GM12878 (cell line): ENCODE measurements at regions not wholly inside any gene's neighbourhood (a gene's known extent, or its start where the extent isn't known, plus 50 kb on each side); places are given as distances from the start of the nearest gene placed in this dataset.

Source experiments
- ATAC-seq: fragments of 200-7000 bp; cut with Tn5 transposase; 3 replicates; pipeline ENCODE4 v1.9.1; 2020; ENCODE audit warnings: mild to moderate bottlenecking, moderate library complexity
- BruUV-seq: library from RNA; stranded (reverse); fragments of 400-500 nt; replicated peaks from 2 replicates; lab custom pipeline; 2021; lab: Mats Ljungman, UMichigan
- CTCF ChIA-PET: fragments of 300-600 bp; sonication (Branson Sonifier 250); formaldehyde crosslinking; extraction: SDS; loops from one replicate; lab custom pipeline; 2021; ENCODE audit warnings: inconsistent platforms; lab: Yijun Ruan, JAX
- POLR2A ChIA-PET: fragments of 350-600 bp; formaldehyde crosslinking; extraction: SDS; loops from one replicate; lab custom pipeline; 2021; ENCODE audit warnings: inconsistent platforms; lab: Charles Lee
- RAD21 ChIA-PET: fragments of 300-600 bp; sonication (Branson Sonifier 250); formaldehyde crosslinking; loops from one replicate; lab custom pipeline; 2023; ENCODE audit warnings: antibody characterized with exemption; ENCODE audit not compliant: unreplicated experiment; lab: Charles Lee
- SMC1A ChIA-PET: fragments of 300-600 bp; sonication (Branson Sonifier 250); formaldehyde crosslinking; loops from one replicate; lab custom pipeline; 2023; ENCODE audit not compliant: unreplicated experiment, uncharacterized antibody; lab: Charles Lee
- DNase-seq: peaks from one replicate; pipeline ENCODE4 v3.0.0-alpha.2; 2011; ENCODE audit warnings: low read depth, low spot score
- FAIRE-seq: peaks from 3 replicates; lab custom pipeline; 2011; peaks lifted over from hg19 to GRCh38; lab: Jason Lieb, UNC
- H2AFZ ChIP-seq: 2 replicates; pipeline ENCODE4 v1.6.0; 2011; ENCODE audit warnings: low read depth, low read length, control low read depth; ENCODE audit not compliant: control insufficient read depth
- H3K27ac ChIP-seq: 2 replicates; pipeline ENCODE4 v1.5.1; 2011; ENCODE audit warnings: control low read depth; ENCODE audit not compliant: control insufficient read depth, insufficient read depth
- H3K27me3 ChIP-seq, 2 experiments: replicated peaks in 1 of 2; 2 replicates each; pipeline versions ENCODE4 v1.6.0 to v1.6.1; 2011; ENCODE audit warnings: low read length in 1 of 2; ENCODE audit not compliant: control insufficient read depth in 2 of 2, insufficient read depth in 2 of 2
- H3K36me3 ChIP-seq, 2 experiments: 2 replicates each; pipeline ENCODE4 v1.5.1; 2011; ENCODE audit warnings: low read length in 1 of 2; ENCODE audit not compliant: control insufficient read depth in 2 of 2, insufficient read depth in 2 of 2
- H3K4me1 ChIP-seq: 2 replicates; pipeline ENCODE4 v1.6.1; 2011; ENCODE audit warnings: mild to moderate bottlenecking, low read length, moderate library complexity, mixed read lengths; ENCODE audit not compliant: control insufficient read depth, insufficient read depth
- H3K4me2 ChIP-seq: 2 replicates; pipeline ENCODE4 v1.6.0; 2011; ENCODE audit warnings: control low read depth; ENCODE audit not compliant: control insufficient read depth, insufficient read depth
- H3K4me3 ChIP-seq: fragments of 200-600 bp; sonication (generic); 2 replicates; pipeline ENCODE4 v1.5.1; 2016
- H3K79me2 ChIP-seq: 2 replicates; pipeline ENCODE4 v1.6.0; 2011; ENCODE audit warnings: low read length; ENCODE audit not compliant: control insufficient read depth, insufficient read depth
- H3K9ac ChIP-seq: 2 replicates; pipeline ENCODE4 v1.8.0; 2011; ENCODE audit warnings: low read length, control low read depth, mixed read lengths; ENCODE audit not compliant: control insufficient read depth, insufficient read depth
- H3K9me3 ChIP-seq: replicated peaks from 3 replicates; pipeline ENCODE4 v1.5.1; 2011; ENCODE audit warnings: mild to moderate bottlenecking, low read length; ENCODE audit not compliant: control insufficient read depth, insufficient read depth
- H4K20me1 ChIP-seq: 2 replicates; pipeline ENCODE4 v1.6.0; 2011; ENCODE audit not compliant: control insufficient read depth, insufficient read depth
- CHD4 ChIP-seq: fragments of 200-600 bp; sonication (generic); IDR thresholded peaks from 2 replicates; pipeline ENCODE4 v1.6.1; 2016; ENCODE audit warnings: mild to moderate bottlenecking
- DPF2 ChIP-seq: fragments of 450-650 bp; IDR thresholded peaks from 2 replicates; pipeline ENCODE4 v1.6.1; 2017; ENCODE audit warnings: mild to moderate bottlenecking
- ESRRA ChIP-seq: IDR thresholded peaks from 2 replicates; pipeline ENCODE4 v1.6.1; 2012; ENCODE audit warnings: mild to moderate bottlenecking, low read length, improper control_type of control experiment
- GABPA ChIP-seq: IDR thresholded peaks from 2 replicates; pipeline ENCODE4 v1.6.1; 2014; ENCODE audit warnings: antibody characterized with exemption, low read depth, mild to moderate bottlenecking, inconsistent platforms
- HCFC1 ChIP-seq: fragments of 150-350 bp; IDR thresholded peaks from 2 replicates; pipeline ENCODE4 v1.6.1; 2014; ENCODE audit warnings: low read length
- JUNB ChIP-seq: IDR thresholded peaks from 2 replicates; pipeline ENCODE4 v1.6.1; 2016; ENCODE audit warnings: antibody characterized with exemption, mild to moderate bottlenecking
- KLF5 ChIP-seq: fragments of 450-650 bp; IDR thresholded peaks from 2 replicates; pipeline ENCODE4 v1.6.1; 2014; ENCODE audit warnings: mild to moderate bottlenecking; ENCODE audit not compliant: partially characterized antibody
- LARP7 ChIP-seq: fragments of 450-650 bp; IDR thresholded peaks from 2 replicates; pipeline ENCODE4 v1.6.1; 2017; ENCODE audit warnings: mild to moderate bottlenecking
- MEF2A ChIP-seq: IDR thresholded peaks from 2 replicates; pipeline ENCODE4 v1.6.1; 2011; ENCODE audit warnings: low read depth, mild to moderate bottlenecking, low read length, moderate library complexity; ENCODE audit not compliant: insufficient read depth
- NBN ChIP-seq: fragments of 450-650 bp; IDR thresholded peaks from 2 replicates; pipeline ENCODE4 v1.6.1; 2016
- PAX5 ChIP-seq: IDR thresholded peaks from 2 replicates; pipeline ENCODE4 v1.6.1; 2011; ENCODE audit warnings: low read depth, low read length, borderline replicate concordance
- RELA ChIP-seq: fragments of 450-650 bp; IDR thresholded peaks from 2 replicates; pipeline ENCODE4 v1.8.0; 2014; ENCODE audit warnings: borderline replicate concordance; ENCODE audit not compliant: partially characterized antibody
- ZNF622 ChIP-seq: fragments of 450-650 bp; IDR thresholded peaks from 2 replicates; pipeline ENCODE4 v1.6.1; 2017; ENCODE audit warnings: mild to moderate bottlenecking, inconsistent platforms
- WGBS: methylation state at CpG from one replicate; pipeline ENCODE4 v1.1.6; 2016; ENCODE audit warnings: low lambda C conversion rate; ENCODE audit not compliant: insufficient replicate concordance, insufficient coverage; ENCODE audit errors: missing lambda C conversion rate; 5-methylcytosine and 5-hydroxymethylcytosine counted together
- in situ Hi-C: fragments of 300-500 bp; cut with MboI; formaldehyde crosslinking; loops from 9 replicates; pipeline ENCODE4 v1.14.3; 2018; ENCODE audit warnings: mixed read lengths
- intact Hi-C: fragments of 100-400 bp; cut with micrococcal nuclease; formaldehyde crosslinking; loops from one replicate; pipeline ENCODE4 v1.14.2; 2022; ENCODE audit not compliant: unreplicated experiment
- TF ChIP-seq, protein P1 (sequence below): IDR thresholded peaks from 2 replicates; pipeline ENCODE4 v1.6.1; 2012; ENCODE audit warnings: low read depth, low read length, improper control_type of control experiment

- ChIA-PET POLR2A (no interaction called here), SMC1A (no interaction called here), RAD21 (no interaction called here), CTCF (interaction anchor here (0.7 to 1.3 kb wide), 2 partner anchors 110 to 719 kb away, joined by 3 to 9 read pairs; no protein-coding TSS in a partner anchor)
- Histone ChIP-seq H3K9me3 (no peaks in the 10 kb centered on the region), H3K4me1 (no peaks in the 10 kb centered on the region), H3K27me3 (peaks cover 0 to 1% of the 10 kb centered on the region in 2 experiments; a peak in 3 of 4 replicates), H3K79me2 (no peaks in the 10 kb centered on the region), H3K4me2 (no peak overlapping the region), H4K20me1 (no peaks in the 10 kb centered on the region), H3K36me3 (no peaks in the 10 kb centered on the region), H3K4me3 (no peak overlapping the region), H3K9ac (no peak overlapping the region), H3K27ac (no peak overlapping the region), H2AFZ (no peak overlapping the region)
- FAIRE-seq: no peak
- BruUV-seq: no TSS peak
- DNase-seq: no peak
- ATAC-seq: no peak
- intact Hi-C loops: no loop called here
- in situ Hi-C loops: no loop called here
- 35% methylated on average over 13 of the region's 13 CpGs for WGBS
- no peak for TF ChIP-seq GABPA
- TF ChIP-seq JUNB: no peak
- no peak for TF ChIP-seq CHD4
- TF ChIP-seq HCFC1: no peak
- no peak for TF ChIP-seq KLF5
- no peak for TF ChIP-seq ESRRA
- no peak for TF ChIP-seq LARP7
- TF ChIP-seq DPF2: no peak
- TF ChIP-seq RELA: no peak
- no peak for TF ChIP-seq MEF2A
- TF ChIP-seq, protein P1, sequence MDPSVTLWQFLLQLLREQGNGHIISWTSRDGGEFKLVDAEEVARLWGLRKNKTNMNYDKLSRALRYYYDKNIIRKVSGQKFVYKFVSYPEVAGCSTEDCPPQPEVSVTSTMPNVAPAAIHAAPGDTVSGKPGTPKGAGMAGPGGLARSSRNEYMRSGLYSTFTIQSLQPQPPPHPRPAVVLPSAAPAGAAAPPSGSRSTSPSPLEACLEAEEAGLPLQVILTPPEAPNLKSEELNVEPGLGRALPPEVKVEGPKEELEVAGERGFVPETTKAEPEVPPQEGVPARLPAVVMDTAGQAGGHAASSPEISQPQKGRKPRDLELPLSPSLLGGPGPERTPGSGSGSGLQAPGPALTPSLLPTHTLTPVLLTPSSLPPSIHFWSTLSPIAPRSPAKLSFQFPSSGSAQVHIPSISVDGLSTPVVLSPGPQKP: no peak
- no peak for TF ChIP-seq NBN
- TF ChIP-seq PAX5: no peak
- no peak for TF ChIP-seq ZNF622
These were observed 206.4 kb downstream of the ENGASE start for GRCh38 chr17:79280866-79281572.
